Right lobe of liver (tissue), 6 donors: ENCODE measurements at regions not wholly inside any gene's neighbourhood (a gene's known extent, or its start where the extent isn't known, plus 50 kb on each side); places are given as distances from the start of the nearest gene placed in this dataset.

Experiments used
- ATAC-seq, 4 donors: fragments of 200-7000 bp; cut with Tn5 transposase; one replicate each; pipeline ENCODE4 v1.9.1; 2020; ENCODE audit warnings: mild to moderate bottlenecking in 4 of 4, moderate library complexity in 4 of 4
- DNase-seq, 3 donors: peaks; one replicate each; pipeline ENCODE4 v3.0.0-alpha.2; 2020
- H3K27ac ChIP-seq, 3 donors: fragments of 200-600 bp; one replicate each; pipeline ENCODE4 v1.8.0; 2022
- H3K27me3 ChIP-seq, 2 donors: fragments of 200-600 bp; one replicate each; pipeline ENCODE4 v1.8.0; 2022
- H3K36me3 ChIP-seq, 4 donors: fragments of 200-600 bp; sonication (generic) in 1 of 4; one replicate each; pipeline versions ENCODE4 v1.5.1 to v1.8.0; 2017 to 2022; ENCODE audit warnings: control low read depth in 1 of 4
- H3K4me1 ChIP-seq, 4 donors: fragments of 200-600 bp; sonication (generic) in 1 of 4; one replicate each; pipeline versions ENCODE4 v1.5.1 to v1.8.0; 2017 to 2022; ENCODE audit warnings: control low read depth in 1 of 4
- H3K4me3 ChIP-seq, 3 donors: fragments of 200-600 bp; one replicate each; pipeline ENCODE4 v1.8.0; 2022
- H3K9me3 ChIP-seq, 4 donors: fragments of 200-600 bp; sonication (generic) in 1 of 4; one replicate each; pipeline versions ENCODE4 v1.5.1 to v1.8.0; 2017 to 2022; ENCODE audit warnings: control low read depth in 1 of 4
- POLR2A ChIP-seq: fragments of 450-650 bp; IDR thresholded peaks from one replicate; pipeline ENCODE4 v1.6.1; 2017; ENCODE audit warnings: antibody characterized with exemption, mild to moderate bottlenecking
- WGBS: methylation state at CpG from one replicate; pipeline ENCODE4 v1.1.6; 2018; ENCODE audit warnings: low coverage, low lambda C conversion rate; ENCODE audit not compliant: insufficient coverage; ENCODE audit errors: missing lambda C conversion rate; 5-methylcytosine and 5-hydroxymethylcytosine counted together
- intact Hi-C, 2 donors: fragments of 100-400 bp; cut with DNase I; formaldehyde crosslinking; loops; one replicate each; pipeline versions ENCODE4 v1.11.2 to v1.14.1; 2022
- TF ChIP-seq, protein P1 (sequence below), 4 donors: fragments of 200-600 bp in 3 of 4; fragments of 450-650 bp in 1 of 4; IDR thresholded peaks; one replicate each; pipeline versions ENCODE4 v1.5.1 to v1.8.0; 2016 to 2022; ENCODE audit warnings: antibody characterized with exemption in 4 of 4, mild to moderate bottlenecking in 2 of 4
- donor health status: DM: no; HTN: yes; CAD: no.
- donor health status: DM: no; HTN: no; CAD: no.
- donor health status: DM: no; HTN: no; CAD: no.
- donor health status: DM: no; HTN: yes; CAD: no.
- donor health status: DM: no; HTN: yes; CAD: no.

DNA sequence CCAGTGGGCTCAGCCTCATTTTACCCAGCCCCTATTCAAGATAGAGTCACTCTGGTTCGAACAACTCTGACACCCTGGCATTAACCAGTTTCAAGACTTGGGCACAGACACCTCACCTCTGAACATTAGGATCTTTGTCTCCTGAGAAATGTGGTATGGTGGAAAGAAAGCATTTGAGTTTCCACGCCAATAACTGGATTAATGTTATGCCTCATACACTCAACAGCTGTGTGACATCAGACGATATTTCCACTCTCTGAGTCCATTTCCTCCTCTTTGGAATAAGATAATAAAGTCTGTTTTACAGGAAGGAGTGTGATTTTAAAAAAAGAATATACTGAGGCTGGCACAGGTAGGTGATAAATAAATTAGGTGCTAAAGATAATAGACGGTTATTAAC is 121.3 kb upstream of the CHL1 start:
- Histone ChIP-seq H3K4me1 (peaks cover 0 to 1% (median 0%) of the 10 kb centered on the region in 4 donors), H3K36me3 (no peaks in the 10 kb centered on the region), H3K9me3 (no peaks in the 10 kb centered on the region), H3K4me3 (no peak overlapping the region), H3K27ac (no peak overlapping the region), H3K27me3 (no peaks in the 10 kb centered on the region)
- no peak for TF ChIP-seq POLR2A
- TF ChIP-seq, protein P1, sequence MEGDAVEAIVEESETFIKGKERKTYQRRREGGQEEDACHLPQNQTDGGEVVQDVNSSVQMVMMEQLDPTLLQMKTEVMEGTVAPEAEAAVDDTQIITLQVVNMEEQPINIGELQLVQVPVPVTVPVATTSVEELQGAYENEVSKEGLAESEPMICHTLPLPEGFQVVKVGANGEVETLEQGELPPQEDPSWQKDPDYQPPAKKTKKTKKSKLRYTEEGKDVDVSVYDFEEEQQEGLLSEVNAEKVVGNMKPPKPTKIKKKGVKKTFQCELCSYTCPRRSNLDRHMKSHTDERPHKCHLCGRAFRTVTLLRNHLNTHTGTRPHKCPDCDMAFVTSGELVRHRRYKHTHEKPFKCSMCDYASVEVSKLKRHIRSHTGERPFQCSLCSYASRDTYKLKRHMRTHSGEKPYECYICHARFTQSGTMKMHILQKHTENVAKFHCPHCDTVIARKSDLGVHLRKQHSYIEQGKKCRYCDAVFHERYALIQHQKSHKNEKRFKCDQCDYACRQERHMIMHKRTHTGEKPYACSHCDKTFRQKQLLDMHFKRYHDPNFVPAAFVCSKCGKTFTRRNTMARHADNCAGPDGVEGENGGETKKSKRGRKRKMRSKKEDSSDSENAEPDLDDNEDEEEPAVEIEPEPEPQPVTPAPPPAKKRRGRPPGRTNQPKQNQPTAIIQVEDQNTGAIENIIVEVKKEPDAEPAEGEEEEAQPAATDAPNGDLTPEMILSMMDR (IDR thresholded peaks at IDR 0.05): no peak
- 43% methylated on average over 4 of the region's 4 CpGs for WGBS
- DNase-seq (no peak), ATAC-seq (no peak)
- intact Hi-C loops: no loop called here

DNA sequence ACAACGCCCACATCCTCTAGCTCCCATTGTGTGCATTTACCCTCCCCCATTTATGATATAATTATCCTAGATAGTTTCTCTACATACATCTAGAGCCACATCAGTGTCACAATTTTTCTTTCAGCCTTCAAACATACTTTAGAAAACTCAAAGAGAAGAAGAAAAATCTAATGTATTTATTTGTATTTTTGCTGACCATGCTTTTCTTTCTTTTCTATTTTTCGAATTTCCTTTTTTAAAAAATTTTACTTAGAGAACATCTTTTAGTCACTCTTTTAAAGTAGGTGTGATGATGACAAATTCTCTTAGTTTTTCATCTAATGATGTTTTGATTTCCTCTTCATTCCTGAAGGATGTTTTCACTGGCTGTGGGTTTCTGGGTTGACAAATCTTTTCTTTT is 117.0 kb upstream of the CHL1 start:
- 32% methylated on average over 2 of the region's 2 CpGs for WGBS
- DNase-seq (no peak), ATAC-seq (no peak)
- Histone ChIP-seq H3K36me3 (no peaks in the 10 kb centered on the region), H3K27ac (no peak overlapping the region), H3K9me3 (no peaks in the 10 kb centered on the region), H3K27me3 (no peaks in the 10 kb centered on the region), H3K4me1 (no peaks in the 10 kb centered on the region), H3K4me3 (no peak overlapping the region)
- intact Hi-C loops: no loop called here
- no peak for TF ChIP-seq POLR2A
- TF ChIP-seq, protein P1 (IDR thresholded peaks at IDR 0.05): no peak

- Histone ChIP-seq H3K27me3 (no peaks in the 10 kb centered on the region), H3K27ac (no peak overlapping the region), H3K4me3 (no peak overlapping the region), H3K4me1 (no peaks in the 10 kb centered on the region), H3K9me3 (no peaks in the 10 kb centered on the region), H3K36me3 (no peaks in the 10 kb centered on the region)
- TF ChIP-seq POLR2A: no peak
- TF ChIP-seq, protein P1 (IDR thresholded peaks at IDR 0.05): no peak
- intact Hi-C loops: no loop called here
- ATAC-seq (no peak), DNase-seq (no peak)
- WGBS: 45% methylated on average over 2 of the region's 2 CpGs
Observed at GRCh38 chr3:82508-82907, 114.1 kb upstream of the CHL1 start.

GRCh38 chr3:83096-83495 is 113.5 kb upstream of the CHL1 start:
- TF ChIP-seq, protein P1 (IDR thresholded peaks at IDR 0.05): no peak
- H3K4me1 ChIP-seq: no peaks in the 10 kb centered on the region
- ATAC-seq (no peak), DNase-seq (no peak)
- no peaks in the 10 kb centered on the region for H3K9me3 ChIP-seq
- H3K27me3 ChIP-seq: no peaks in the 10 kb centered on the region
- H3K27ac ChIP-seq: no peak overlapping the region
- intact Hi-C loops: no loop called here
- no peak overlapping the region for H3K4me3 ChIP-seq
- 72% methylated on average over 2 of the region's 2 CpGs for WGBS
- no peaks in the 10 kb centered on the region for H3K36me3 ChIP-seq

DNA sequence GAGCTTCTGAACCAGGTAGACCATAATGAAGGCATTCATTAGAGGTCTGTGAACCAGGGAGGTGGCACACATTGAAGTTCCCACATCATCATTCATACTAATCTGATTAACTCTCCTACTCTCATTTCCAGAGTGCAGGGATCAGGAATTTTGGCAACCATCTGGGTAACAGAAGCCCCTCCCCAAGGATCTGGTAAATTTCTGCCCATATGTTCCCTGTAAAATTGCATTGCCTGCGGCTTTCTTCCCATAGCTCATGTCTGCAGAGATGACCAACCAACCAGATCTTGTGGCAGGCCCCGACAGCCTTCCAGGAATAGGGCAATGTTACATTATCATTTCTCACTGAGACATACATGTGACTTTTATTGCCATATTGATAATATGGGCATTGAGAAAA is 111.4 kb upstream of the CHL1 start:
- no peaks in the 10 kb centered on the region for H3K27me3 ChIP-seq
- no peak overlapping the region for H3K4me3 ChIP-seq
- H3K4me1 ChIP-seq: no peaks in the 10 kb centered on the region
- no peak overlapping the region for H3K27ac ChIP-seq
- TF ChIP-seq, protein P1 (IDR thresholded peaks at IDR 0.05): no peak
- TF ChIP-seq POLR2A: no peak
- WGBS: 57% methylated on average over 2 of the region's 2 CpGs
- ATAC-seq (no peak), DNase-seq (no peak)
- intact Hi-C loops: no loop called here
- no peaks in the 10 kb centered on the region for H3K36me3 ChIP-seq
- H3K9me3 ChIP-seq: no peaks in the 10 kb centered on the region
